PC-3 (cell line): ENCODE measurements at regions not wholly inside any gene's neighbourhood (a gene's known extent, or its start where the extent isn't known, plus 50 kb on each side); places are given as distances from the start of the nearest gene placed in this dataset.

Source experiments
- ATAC-seq: fragments of 200-7000 bp; cut with Tn5 transposase; 2 replicates; pipeline ENCODE4 v1.9.1; 2020; ENCODE audit warnings: mild to moderate bottlenecking, moderate library complexity
- BruUV-seq: library from RNA; stranded (reverse); fragments of 400-500 nt; replicated peaks from 2 replicates; lab custom pipeline; 2021; lab: Mats Ljungman, UMichigan
- CTCF ChIA-PET: fragments of 300-600 bp; sonication (Branson Sonifier 250); formaldehyde crosslinking; loops from one replicate; lab custom pipeline; 2022; ENCODE audit warnings: antibody characterized with exemption; lab: Charles Lee
- POLR2A ChIA-PET: fragments of 300-600 bp; sonication (Branson Sonifier 250); formaldehyde crosslinking; loops from one replicate; lab custom pipeline; 2022; ENCODE audit warnings: antibody characterized with exemption; ENCODE audit not compliant: unreplicated experiment; lab: Charles Lee
- DNase-seq: peaks from one replicate; pipeline ENCODE4 v3.0.0-alpha.2; 2015
- H2AFZ ChIP-seq: fragments of 300-600 bp; sonication (generic); 2 replicates; pipeline ENCODE4 v1.6.0; 2016; ENCODE audit warnings: antibody characterized with exemption, low read length
- H3F3A ChIP-seq: fragments of 300-600 bp; sonication (generic); one replicate; pipeline ENCODE4 v1.6.0; 2017; ENCODE audit warnings: antibody characterized with exemption, low read length, control low read depth, mild to moderate bottlenecking; ENCODE audit not compliant: unreplicated experiment
- H3K27ac ChIP-seq: fragments of 300-600 bp; sonication (generic); 2 replicates; pipeline ENCODE4 v1.5.1; 2016; ENCODE audit warnings: mild to moderate bottlenecking, low read length
- H3K27me3 ChIP-seq: fragments of 300-600 bp; sonication (generic); 2 replicates; pipeline ENCODE4 v1.6.1; 2016; ENCODE audit warnings: low read length, mixed read lengths
- H3K36me3 ChIP-seq: fragments of 300-600 bp; sonication (generic); 2 replicates; pipeline ENCODE4 v1.6.1; 2016; ENCODE audit warnings: low read depth, mixed run types, low read length, mixed read lengths
- H3K4me1 ChIP-seq: fragments of 300-600 bp; sonication (generic); 2 replicates; pipeline ENCODE4 v1.5.1; 2016; ENCODE audit warnings: low read length; ENCODE audit not compliant: insufficient read depth
- H3K4me2 ChIP-seq: fragments of 300-600 bp; sonication (generic); 2 replicates; pipeline ENCODE4 v1.6.0; 2016; ENCODE audit warnings: low read length
- H3K4me3 ChIP-seq: fragments of 300-600 bp; sonication (generic); 2 replicates; pipeline ENCODE4 v1.5.1; 2016; ENCODE audit warnings: mild to moderate bottlenecking, low read length, mixed read lengths
- H3K79me2 ChIP-seq: fragments of 300-600 bp; sonication (generic); 2 replicates; pipeline ENCODE4 v1.6.1; 2017; ENCODE audit warnings: low read length, mixed read lengths
- H3K9ac ChIP-seq: fragments of 300-600 bp; sonication (generic); 2 replicates; pipeline ENCODE4 v1.6.0; 2016; ENCODE audit warnings: mild to moderate bottlenecking, low read length
- H3K9me2 ChIP-seq: fragments of 300-600 bp; sonication (generic); replicated peaks from 2 replicates; pipeline ENCODE4 v1.6.1; 2016; ENCODE audit warnings: mixed run types, low read length, mixed read lengths
- H3K9me3 ChIP-seq: fragments of 300-600 bp; sonication (generic); 2 replicates; pipeline ENCODE4 v1.6.1; 2016; ENCODE audit warnings: low read length, mixed read lengths
- H4K20me1 ChIP-seq: fragments of 300-600 bp; sonication (generic); 2 replicates; pipeline ENCODE4 v1.6.1; 2016; ENCODE audit warnings: low read length, mixed read lengths
- CTCF ChIP-seq: fragments of 300-600 bp; sonication (generic); conservative IDR thresholded peaks from 2 replicates; pipeline ENCODE4 v1.5.1; 2017; ENCODE audit warnings: antibody characterized with exemption, low read depth, mild to moderate bottlenecking, low read length
- EZH2 ChIP-seq: fragments of 300-600 bp; sonication (generic); IDR thresholded peaks from one replicate; pipeline ENCODE4 v1.6.1; 2017; ENCODE audit warnings: antibody characterized with exemption, mild to moderate bottlenecking, low read length; ENCODE audit not compliant: unreplicated experiment
- EZH2phosphoT487 ChIP-seq: fragments of 300-600 bp; sonication (generic); IDR thresholded peaks from 2 replicates; pipeline ENCODE4 v1.6.1; 2018; ENCODE audit warnings: mild to moderate bottlenecking, antibody characterized with exemption, low read length, borderline replicate concordance
- intact Hi-C: fragments of 100-400 bp; cut with micrococcal nuclease; formaldehyde crosslinking; loops from 2 replicates; pipeline ENCODE4 v1.9.0; 2023

DNA sequence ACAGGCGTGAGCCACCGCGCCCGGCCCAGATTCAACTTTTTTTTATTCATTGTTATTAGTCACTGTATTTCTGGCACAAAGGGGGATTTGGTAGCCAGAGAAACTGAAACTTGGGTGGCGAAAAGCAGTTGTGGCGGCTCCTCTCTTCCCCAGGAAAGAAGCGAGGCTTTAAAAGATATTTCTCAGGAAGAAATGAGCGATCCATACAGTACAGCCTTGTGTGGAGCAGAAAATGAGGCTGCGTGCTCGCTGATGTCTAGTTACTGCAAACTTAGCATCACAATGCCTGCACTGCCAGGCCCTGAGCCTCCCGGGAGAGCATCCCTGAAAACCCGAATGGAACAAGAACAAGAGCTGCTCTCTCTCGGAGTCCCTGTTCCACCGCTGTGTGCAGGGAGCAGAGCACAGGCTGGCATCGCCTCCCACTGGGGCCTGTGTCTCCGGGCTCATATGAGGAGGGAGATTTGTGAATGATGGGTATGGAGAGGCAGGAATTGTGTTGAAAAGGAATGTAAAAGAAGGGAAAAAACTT lies 234.0 kb downstream of the ZNF516 start:
- Histone ChIP-seq H3K4me2 (no peak overlapping the region), H3F3A (no peaks in the 10 kb centered on the region), H3K27ac (no peak overlapping the region), H3K9ac (no peak overlapping the region), H4K20me1 (no peaks in the 10 kb centered on the region), H3K4me1 (no peaks in the 10 kb centered on the region), H3K4me3 (no peak overlapping the region), H3K9me2 (no peaks in the 10 kb centered on the region), H3K79me2 (no peaks in the 10 kb centered on the region), H3K36me3 (no peaks in the 10 kb centered on the region), H3K27me3 (peaks cover 76% of the 10 kb centered on the region), H3K9me3 (no peaks in the 10 kb centered on the region), H2AFZ (no peak overlapping the region)
- ChIA-PET CTCF (no interaction called here), POLR2A (no interaction called here)
- intact Hi-C loops = no loop called here
- TF ChIP-seq EZH2 (no peak), EZH2phosphoT487 (no peak)
- DNase-seq (no peak), ATAC-seq (no peak)
- BruUV-seq = no TSS peak

DNA sequence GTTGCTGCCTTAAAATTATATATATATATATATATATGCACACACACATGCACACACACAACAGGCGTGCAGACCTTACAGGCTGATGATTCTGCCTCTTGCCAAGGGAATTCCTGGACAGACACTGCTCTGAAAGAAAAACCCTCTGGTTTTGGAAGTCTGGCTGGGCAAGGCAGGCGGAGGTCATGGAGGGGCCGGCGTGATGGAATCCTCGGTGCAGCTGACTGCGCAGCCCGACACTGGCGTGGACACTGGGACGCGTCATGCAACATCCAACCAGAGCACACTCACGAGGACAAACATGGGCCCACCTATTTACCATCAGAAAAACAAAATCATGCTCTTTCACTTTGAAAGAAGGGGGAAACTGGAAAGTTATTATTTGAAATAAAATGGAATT lies 235.3 kb downstream of the ZNF516 start:
- Histone ChIP-seq H2AFZ (no peak overlapping the region), H3K27me3 (peaks cover 76% of the 10 kb centered on the region), H3K4me3 (no peak overlapping the region), H3K79me2 (no peaks in the 10 kb centered on the region), H3K4me2 (no peak overlapping the region), H3K9me3 (no peaks in the 10 kb centered on the region), H3F3A (no peaks in the 10 kb centered on the region), H3K36me3 (no peaks in the 10 kb centered on the region), H3K27ac (no peak overlapping the region), H3K9me2 (no peaks in the 10 kb centered on the region), H4K20me1 (no peaks in the 10 kb centered on the region), H3K9ac (no peak overlapping the region), H3K4me1 (no peaks in the 10 kb centered on the region)
- intact Hi-C loops = loop anchor here (5.0 kb wide), 1 partner anchor 1907 kb away; no protein-coding TSS in a partner anchor
- CTCF ChIA-PET = no interaction called here
- BruUV-seq = no TSS peak
- ATAC-seq (no peak), DNase-seq (no peak)
- no peak for TF ChIP-seq EZH2phosphoT487
- no peak for TF ChIP-seq CTCF
- TF ChIP-seq EZH2 = no peak
- POLR2A ChIA-PET = no interaction called here

DNA sequence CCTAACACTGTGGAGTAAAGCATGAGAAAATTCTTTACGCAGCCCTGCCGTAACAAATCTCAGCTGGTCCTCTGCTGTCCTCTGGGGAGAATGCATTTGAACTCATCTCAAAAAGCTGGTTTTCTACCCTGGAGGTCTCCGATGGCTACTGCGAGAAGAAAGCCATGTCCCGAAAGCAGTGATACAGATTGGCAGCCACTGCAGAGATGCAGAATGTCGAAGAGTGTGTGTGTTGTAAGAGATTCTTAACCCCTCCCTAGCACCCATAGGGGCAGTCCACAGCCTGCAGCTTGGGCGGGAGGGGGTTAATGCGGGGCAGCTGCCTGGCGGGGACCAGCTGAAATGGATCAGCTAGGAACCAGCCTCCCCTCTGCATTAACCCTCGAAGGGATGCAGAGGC lies 235.9 kb downstream of the ZNF516 start:
- Histone ChIP-seq H3K27me3 (peaks cover 76% of the 10 kb centered on the region), H3K36me3 (no peaks in the 10 kb centered on the region), H3K79me2 (no peaks in the 10 kb centered on the region), H3F3A (no peaks in the 10 kb centered on the region), H3K9me2 (no peaks in the 10 kb centered on the region), H4K20me1 (no peaks in the 10 kb centered on the region), H3K4me3 (no peak overlapping the region), H3K4me2 (no peak overlapping the region), H3K9me3 (no peaks in the 10 kb centered on the region), H2AFZ (no peak overlapping the region), H3K27ac (no peak overlapping the region), H3K9ac (no peak overlapping the region), H3K4me1 (no peaks in the 10 kb centered on the region)
- DNase-seq (no peak), ATAC-seq (no peak)
- CTCF ChIA-PET = no interaction called here
- intact Hi-C loops = loop anchor here (5.0 kb wide), 1 partner anchor 1907 kb away; no protein-coding TSS in a partner anchor
- POLR2A ChIA-PET = no interaction called here
- BruUV-seq = no TSS peak
- TF ChIP-seq EZH2 (no peak), CTCF (no peak), EZH2phosphoT487 (no peak)
